K562 (cell line): ENCODE measurements at regions not wholly inside any gene's neighbourhood (a gene's known extent, or its start where the extent isn't known, plus 50 kb on each side); places are given as distances from the start of the nearest gene placed in this dataset.

ENCODE experiments used
- ATAC-seq: fragments of 200-7000 bp; cut with Tn5 transposase; 3 replicates; pipeline ENCODE4 v1.9.1; 2020; ENCODE audit warnings: moderate library complexity
- BruUV-seq: library from RNA; stranded (reverse); fragments of 400-500 nt; replicated peaks from 2 replicates; lab custom pipeline; 2021; lab: Mats Ljungman, UMichigan
- CTCF ChIA-PET: fragments of 300-600 bp; formaldehyde crosslinking; extraction: SDS; loops from one replicate; lab custom pipeline; 2021; ENCODE audit warnings: low intra/inter-chr PET ratio; lab: Yijun Ruan, JAX
- POLR2A ChIA-PET: fragments of 300-600, 350-650 bp; sonication (Branson Sonifier 250); formaldehyde crosslinking; extraction: SDS; loops from one replicate; lab custom pipeline; 2021; ENCODE audit warnings: antibody characterized with exemption, inconsistent platforms; lab: Yijun Ruan, JAX
- DNase-seq, 4 experiments: peaks; one replicate each; pipeline versions ENCODE4 v3.0.0 to v3.0.0-alpha.2; 2011 to 2018; ENCODE audit warnings: low spot score in 3 of 4, mixed read lengths in 3 of 4; ENCODE audit errors: extremely low read depth in 1 of 4
- FAIRE-seq: peaks from 2 replicates; lab custom pipeline; 2011; peaks lifted over from hg19 to GRCh38; lab: Jason Lieb, UNC
- H2AFZ ChIP-seq: 2 replicates; pipeline ENCODE4 v1.6.0; 2011; ENCODE audit warnings: low read depth, low read length, control low read depth, inconsistent platforms
- H3K27ac ChIP-seq: fragments of 200-600 bp; 3 replicates; pipeline ENCODE4 v1.8.0; 2011; ENCODE audit warnings: low read depth, mild to moderate bottlenecking, control low read depth, inconsistent platforms, low read length, moderate library complexity, mixed read lengths; ENCODE audit errors: extremely low read depth
- H3K27me3 ChIP-seq, 2 experiments: fragments of 300-600 bp in 1 of 2; 2 replicates in 1 of 2; 3 replicates in 1 of 2; pipeline versions ENCODE4 v1.6.0 to v1.8.0; 2011; ENCODE audit warnings: inconsistent platforms in 2 of 2, low read length in 2 of 2, mild to moderate bottlenecking in 1 of 2, mixed read lengths in 1 of 2, moderate library complexity in 1 of 2; ENCODE audit not compliant: control insufficient read depth in 2 of 2, insufficient read depth in 2 of 2
- H3K36me3 ChIP-seq: fragments of 300-600 bp; 3 replicates; pipeline ENCODE4 v1.8.0; 2011; ENCODE audit warnings: mild to moderate bottlenecking, low read length, inconsistent platforms; ENCODE audit not compliant: control insufficient read depth, insufficient read depth
- H3K4me1 ChIP-seq, 2 experiments: fragments of 200-600 bp in 1 of 2; replicated peaks in 1 of 2; 2 replicates in 1 of 2; 3 replicates in 1 of 2; pipeline versions ENCODE4 v1.5.1 to v1.8.0; 2011; ENCODE audit warnings: inconsistent platforms in 2 of 2, low read length in 2 of 2, mild to moderate bottlenecking in 1 of 2, mixed read lengths in 1 of 2, moderate library complexity in 1 of 2; ENCODE audit not compliant: control insufficient read depth in 2 of 2, insufficient read depth in 2 of 2
- H3K4me2 ChIP-seq: 2 replicates; pipeline ENCODE4 v1.6.1; 2011; ENCODE audit warnings: low read length, control low read depth, inconsistent platforms, mixed read lengths; ENCODE audit not compliant: insufficient read depth
- H3K4me3 ChIP-seq: fragments of 200-600 bp; sonication (generic), shearing (Covaris generic); 2 replicates; pipeline ENCODE4 v1.5.1; 2016; ENCODE audit warnings: control low read depth, inconsistent platforms
- H3K79me2 ChIP-seq: fragments of 200-600 bp; 3 replicates; pipeline ENCODE4 v1.8.0; 2011; ENCODE audit warnings: low read length, inconsistent platforms; ENCODE audit not compliant: control insufficient read depth, insufficient read depth
- H3K9ac ChIP-seq, 2 experiments: 2 replicates each; pipeline versions ENCODE4 v1.6.0 to v1.6.1; 2011; ENCODE audit warnings: low read depth in 2 of 2, low read length in 2 of 2, control low read depth in 1 of 2, inconsistent platforms in 1 of 2, mild to moderate bottlenecking in 1 of 2, mixed read lengths in 1 of 2; ENCODE audit not compliant: insufficient read depth in 1 of 2
- H3K9me1 ChIP-seq: one replicate; pipeline ENCODE4 v1.6.0; 2011; ENCODE audit warnings: inconsistent platforms, mild to moderate bottlenecking, low read length, moderate library complexity; ENCODE audit not compliant: control insufficient read depth, insufficient read depth
- H3K9me3 ChIP-seq: replicated peaks from 2 replicates; pipeline ENCODE4 v1.5.1; 2011; ENCODE audit warnings: low read depth, low read length, inconsistent platforms; ENCODE audit not compliant: control insufficient read depth, insufficient read depth
- H4K20me1 ChIP-seq: replicated peaks from 2 replicates; pipeline ENCODE4 v1.6.1; 2011; ENCODE audit warnings: low read length, inconsistent platforms, mixed read lengths; ENCODE audit not compliant: control insufficient read depth, insufficient read depth
- CHD1 ChIP-seq: fragments of 200-600 bp; sonication (generic); IDR thresholded peaks from one replicate; pipeline ENCODE4 v1.6.1; 2012; ENCODE audit warnings: mild to moderate bottlenecking, moderate library complexity, low read length, inconsistent platforms
- ETV1 ChIP-seq: fragments of 450-650 bp; conservative IDR thresholded peaks from 2 replicates; pipeline ENCODE4 v1.6.1; 2016; ENCODE audit warnings: missing genetic modification characterization, control low read depth, low read depth, missing compliant biosample characterization
- ETV5 ChIP-seq: sonication (generic); formaldehyde crosslinking; IDR thresholded peaks from 2 replicates; pipeline ENCODE4 v1.4.0; 2020; ENCODE audit warnings: low read depth, mild to moderate bottlenecking, missing genetic modification reagents
- GTF2A2 ChIP-seq: IDR thresholded peaks from 2 replicates; pipeline ENCODE4 v1.6.1; 2016; ENCODE audit warnings: mild to moderate bottlenecking, missing genetic modification characterization, missing compliant biosample characterization
- GTF2E2 ChIP-seq: fragments of 200-800 bp; sonication (Bioruptor generic); IDR thresholded peaks from 2 replicates; pipeline ENCODE4 v1.6.1; 2016; ENCODE audit warnings: missing genetic modification characterization, missing compliant biosample characterization
- HCFC1 ChIP-seq: IDR thresholded peaks from 2 replicates; pipeline ENCODE4 v1.6.1; 2012; ENCODE audit warnings: low read depth, low read length, improper control_type of control experiment
- KHSRP ChIP-seq: fragments of 450-650 bp; IDR thresholded peaks from 2 replicates; pipeline ENCODE4 v1.6.1; 2017
- KLF1 ChIP-seq: fragments of 450-650 bp; IDR thresholded peaks from 2 replicates; pipeline ENCODE4 v1.6.1; 2016; ENCODE audit warnings: missing genetic modification characterization, missing compliant biosample characterization
- MAFG ChIP-seq: fragments of 450-650 bp; conservative IDR thresholded peaks from 2 replicates; pipeline ENCODE4 v1.6.1; 2016; ENCODE audit warnings: missing genetic modification characterization, missing compliant biosample characterization
- MTA1 ChIP-seq: fragments of 450-650 bp; IDR thresholded peaks from 2 replicates; pipeline ENCODE4 v1.6.1; 2017; ENCODE audit warnings: borderline replicate concordance
- NONO ChIP-seq, 2 experiments: fragments of 200-400 bp in 1 of 2; fragments of 450-650 bp in 1 of 2; formaldehyde crosslinking in 1 of 2; IDR thresholded peaks; 2 replicates each; pipeline ENCODE4 v1.6.1; 2017; ENCODE audit warnings: low read depth in 2 of 2, mild to moderate bottlenecking in 2 of 2, moderate library complexity in 2 of 2, low read length in 1 of 2
- PHF8 ChIP-seq: fragments of 200-600 bp; sonication (generic); IDR thresholded peaks from 2 replicates; pipeline ENCODE4 v1.6.1; 2012; ENCODE audit warnings: mixed run types, mild to moderate bottlenecking, inconsistent platforms, low read length, moderate library complexity, borderline replicate concordance
- RBFOX2 ChIP-seq: fragments of 200-400 bp; formaldehyde crosslinking; IDR thresholded peaks from 2 replicates; pipeline ENCODE4 v1.6.1; 2017; ENCODE audit warnings: low read depth, mild to moderate bottlenecking, low read length, moderate library complexity
- TAF1 ChIP-seq: IDR thresholded peaks from 2 replicates; pipeline ENCODE4 v1.6.1; 2011; ENCODE audit warnings: mild to moderate bottlenecking, low read length, moderate library complexity; ENCODE audit not compliant: insufficient read depth, control insufficient read depth, severe bottlenecking; ENCODE audit errors: extremely low read depth
- ZBED1 ChIP-seq: IDR thresholded peaks from 2 replicates; pipeline ENCODE4 v1.6.1; 2014
- ZC3H4 ChIP-seq: sonication (generic); formaldehyde crosslinking; IDR thresholded peaks from 2 replicates; pipeline ENCODE4 v1.9.0; 2021; ENCODE audit warnings: missing genetic modification reagents, borderline replicate concordance
- ZNF24 ChIP-seq: fragments of 450-650 bp; IDR thresholded peaks from 2 replicates; pipeline ENCODE4 v1.6.1; 2016
- ZNF274 ChIP-seq: IDR thresholded peaks from 2 replicates; pipeline ENCODE4 v1.6.1; 2011; ENCODE audit warnings: low read depth, mild to moderate bottlenecking, low read length, moderate library complexity, borderline replicate concordance
- ZNF324 ChIP-seq: fragments of 250-450 bp; sonication (Bioruptor Pico); IDR thresholded peaks from 2 replicates; pipeline ENCODE4 v1.4.0; 2020; ENCODE audit warnings: mild to moderate bottlenecking
- ZNF778 ChIP-seq: fragments of 450-650 bp; formaldehyde crosslinking; IDR thresholded peaks from 2 replicates; pipeline ENCODE4 v1.4.0; 2020; ENCODE audit warnings: mild to moderate bottlenecking, moderate library complexity
- WGBS: fragments of 100-300 bp; shearing (Covaris generic); methylation state at CpG from one replicate; pipeline ENCODE4 v1.1.6; 2016; ENCODE audit warnings: low coverage, mixed read lengths; ENCODE audit not compliant: insufficient coverage; ENCODE audit errors: missing lambda C conversion rate; 5-methylcytosine and 5-hydroxymethylcytosine counted together
- in situ Hi-C: fragments of 300-500 bp; cut with MboI; formaldehyde crosslinking; loops from 4 replicates; pipeline ENCODE4 v1.15.0; 2018; ENCODE audit warnings: inconsistent platforms, mixed read lengths
- intact Hi-C: fragments of 100-400 bp; cut with micrococcal nuclease; formaldehyde crosslinking; loops from 2 replicates; pipeline ENCODE4 v1.14.2; 2022

- H3K27me3 ChIP-seq: peaks cover 0 to 12% of the 10 kb centered on the region in 2 experiments; a peak in 2 of 5 replicates
- no TSS peak for BruUV-seq
- peaks cover 26 to 40% of the 10 kb centered on the region in 2 experiments for H3K4me1 ChIP-seq
- H2AFZ ChIP-seq: peak overlapping the region; percentile 29
- ATAC-seq: peak; percentile 96
- ChIA-PET CTCF (interaction anchor here (0.6 kb wide), 1 partner anchor 37 kb away, joined by 4 read pairs; no protein-coding TSS in a partner anchor), POLR2A (interaction anchor here (0.6 to 1.4 kb wide), 3 partner anchors 9 to 1793 kb away, joined by 3 to 4 read pairs (median 3); no protein-coding TSS in a partner anchor)
- no peaks in the 10 kb centered on the region for H3K79me2 ChIP-seq
- no peaks in the 10 kb centered on the region for H3K9me1 ChIP-seq
- peak overlapping the region; percentile 60; the same call in 2 of the 3 replicates for H3K27ac ChIP-seq
- peak overlapping the region; percentile 47; the same call in 1 of the 2 replicates for H3K4me2 ChIP-seq
- H3K9ac ChIP-seq: peak overlapping the region; percentile 19 to 66; a peak in 2 of 4 replicates
- DNase-seq: peak; percentile 97 to 99 (median 98)
- in situ Hi-C loops (no loop called here), intact Hi-C loops (no loop called here)
- no peaks in the 10 kb centered on the region for H3K9me3 ChIP-seq
- FAIRE-seq: peak; percentile 98
- H4K20me1 ChIP-seq: no peaks in the 10 kb centered on the region
- no peaks in the 10 kb centered on the region for H3K36me3 ChIP-seq
- under 1% methylated on average over 20 of the region's 20 CpGs for WGBS
- H3K4me3 ChIP-seq: no peak overlapping the region
- TF ChIP-seq NONO (IDR thresholded peaks at IDR 0.05; ENCODE audit: low read depth in 2 of 2, low read length in 1 of 2) (peak in 1 of 2 experiments; percentile 86; a peak in 2 of 4 replicates), PHF8 (no peak), MTA1 (peak; percentile 95), GTF2A2 (tag) (no peak), ZNF324 (no peak), ZNF24 (no peak), GTF2E2 (tag) (peak; percentile 73), ETV1 (peak; percentile 67), ZNF274 (peak; percentile 56; the same call in 1 of the 2 replicates), KLF1 (peak; percentile 58), ETV5 (CRISPR knock-in tag) (peak; percentile 73), HCFC1 (no peak), RBFOX2 (peak; percentile 52), KHSRP (peak; percentile 68), ZBED1 (peak; percentile 89), MAFG (peak; percentile 99), ZNF778 (CRISPR knock-in tag) (no peak), ZC3H4 (CRISPR knock-in tag) (no peak), TAF1 (peak; percentile 55), CHD1 (no peak)
These were observed 120.2 kb upstream of the SLC45A1 start for GRCh38 chr1:8197493-8198282.
